Stimulated activated CD8-positive, alpha-beta memory T cell treated with anti-CD3 and anti-CD28 coated beads, Interleukin-15, amount 100 ng/mL, for 48 hours (primary cell): ENCODE measurements at regions not wholly inside any gene's neighbourhood (a gene's known extent, or its start where the extent isn't known, plus 50 kb on each side); places are given as distances from the start of the nearest gene placed in this dataset.
"Not testable (repeated sequence)": the region's sequence is repeated elsewhere in the genome, so short reads cannot be mapped to it uniquely, and the experiment has no call there.

Experiments
- DNase-seq, 2 donors: peaks; one replicate each; pipeline ENCODE4 v3.0.0-alpha.2; 2020; ENCODE audit warnings: low read depth in 2 of 2

DNA sequence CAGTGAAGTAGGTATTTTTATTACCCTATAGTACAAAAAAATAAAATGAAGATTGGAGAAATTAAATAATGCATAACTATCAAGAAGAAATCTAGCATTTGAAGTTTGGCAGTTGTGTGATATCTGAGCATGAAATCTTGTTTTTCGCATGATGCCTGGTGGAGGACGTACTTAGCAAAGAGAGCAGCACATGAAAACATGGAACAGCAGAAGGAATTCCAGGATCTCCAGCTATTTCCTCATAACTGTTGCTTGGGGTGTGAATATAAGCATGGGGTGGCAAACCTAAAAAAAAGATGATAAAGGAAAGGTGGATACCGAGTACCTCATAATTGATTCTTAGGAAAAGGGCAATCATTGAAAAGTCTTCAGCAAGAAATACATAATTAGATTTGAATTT is 174.3 kb upstream of the FAM3C start:
- no peak for DNase-seq

DNA sequence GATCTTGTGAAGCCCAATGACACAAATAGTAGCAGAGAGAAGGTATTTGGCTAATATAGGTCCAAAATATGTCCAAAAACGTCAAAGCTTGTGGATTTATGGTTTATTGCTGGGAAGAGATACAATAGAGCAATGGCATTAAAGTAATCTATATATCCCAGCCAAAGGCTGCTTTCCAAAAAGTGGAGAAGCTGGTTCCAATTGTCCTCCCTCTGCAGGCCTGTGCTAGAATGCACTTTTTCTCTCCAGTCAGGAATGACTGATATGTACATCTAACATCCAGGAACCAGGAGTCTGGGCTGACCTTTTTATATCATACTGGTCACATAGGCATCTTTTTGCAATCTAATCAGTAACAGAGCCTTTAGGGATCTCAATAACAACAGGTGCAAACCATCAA is 167.1 kb upstream of the FAM3C start:
- no peak for DNase-seq

DNA sequence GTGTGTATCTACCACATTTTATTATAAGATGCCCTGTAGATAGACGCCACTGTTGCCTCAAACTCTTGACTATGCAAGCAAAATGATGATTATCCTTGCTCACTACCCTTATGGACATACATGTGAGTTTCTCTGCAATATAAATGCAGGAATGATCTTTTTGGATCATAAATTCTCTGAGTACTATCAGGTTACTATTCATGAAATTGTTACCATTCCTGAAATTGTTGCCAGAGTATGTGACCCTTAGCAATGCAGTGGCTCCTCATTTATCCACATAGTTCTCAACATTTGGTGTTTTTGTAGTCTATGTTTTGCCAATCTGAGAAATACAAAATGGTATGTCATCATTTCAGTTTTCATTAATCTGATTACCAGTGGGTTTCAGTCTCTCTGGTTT is 166.2 kb upstream of the FAM3C start:
- no peak for DNase-seq

DNA sequence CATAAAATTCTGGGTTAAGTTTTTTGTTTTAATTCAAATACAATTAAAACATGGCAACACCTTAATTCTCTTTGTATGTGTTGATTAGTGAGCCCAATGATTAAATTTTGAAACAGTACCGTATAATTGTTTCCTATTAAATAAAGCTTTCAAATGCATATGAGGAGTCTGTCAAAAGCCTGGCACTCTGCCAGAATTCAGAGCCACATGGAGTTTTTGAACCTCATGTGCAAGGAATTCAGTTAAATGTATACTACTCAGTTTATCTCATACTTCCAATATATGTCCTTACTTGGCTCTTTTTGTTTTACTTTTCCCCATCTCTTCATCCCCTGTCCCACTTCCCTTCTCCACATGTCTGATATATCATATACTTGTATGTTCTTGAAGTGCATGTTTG is 165.6 kb upstream of the FAM3C start:
- DNase-seq: no peak

DNA sequence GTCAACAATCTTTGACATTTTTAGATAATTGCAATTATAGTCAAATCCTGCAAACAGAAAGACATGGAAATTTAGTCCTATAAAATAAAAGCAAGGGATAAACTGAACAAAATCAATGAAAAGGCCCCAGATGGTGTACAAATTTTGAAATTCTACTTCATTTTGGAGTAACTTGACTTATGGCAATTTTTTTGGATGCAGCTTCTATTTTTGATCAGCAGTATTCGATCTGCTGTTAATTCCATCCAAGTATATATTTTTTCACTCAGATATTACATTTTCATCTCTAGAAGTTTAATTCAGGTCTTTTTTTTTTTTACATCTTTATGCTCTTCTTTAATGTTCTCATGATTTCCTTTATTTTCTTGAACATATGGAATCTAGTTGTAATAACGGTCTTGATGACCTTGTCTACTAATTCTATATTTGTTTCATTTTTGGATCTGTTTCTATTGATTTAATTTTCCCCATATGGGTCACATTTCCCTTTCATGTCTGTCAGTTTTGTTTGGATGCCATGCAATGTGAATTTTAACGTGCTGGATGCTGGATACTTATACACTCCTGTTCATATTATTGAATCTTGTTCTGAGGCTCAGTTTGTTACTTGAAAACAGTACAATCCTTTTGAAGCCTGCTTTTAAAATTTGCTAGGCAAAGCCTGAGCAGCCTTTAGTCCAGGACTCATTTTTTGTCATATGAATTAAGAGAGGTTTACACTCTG is 164.3 kb upstream of the FAM3C start:
- no peak for DNase-seq

DNA sequence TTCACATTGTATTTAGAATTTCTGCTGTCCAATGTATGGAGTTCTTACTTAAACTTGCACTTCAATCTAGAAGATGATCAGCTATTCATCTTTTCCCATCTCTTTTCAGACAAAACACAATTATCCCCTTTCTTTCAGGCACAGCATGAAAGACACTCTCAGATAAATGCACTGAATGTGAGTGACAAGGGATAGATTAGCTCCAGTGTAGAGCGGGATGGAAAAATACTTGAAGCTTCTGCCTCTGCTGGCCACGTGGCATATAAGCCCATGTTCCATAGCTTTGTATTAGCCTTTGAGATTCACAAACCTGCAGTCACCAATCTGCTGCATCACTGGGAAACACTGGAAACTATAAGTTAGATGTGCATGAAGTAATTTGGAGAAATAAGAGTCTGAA is 162.2 kb upstream of the FAM3C start:
- no peak for DNase-seq

DNA sequence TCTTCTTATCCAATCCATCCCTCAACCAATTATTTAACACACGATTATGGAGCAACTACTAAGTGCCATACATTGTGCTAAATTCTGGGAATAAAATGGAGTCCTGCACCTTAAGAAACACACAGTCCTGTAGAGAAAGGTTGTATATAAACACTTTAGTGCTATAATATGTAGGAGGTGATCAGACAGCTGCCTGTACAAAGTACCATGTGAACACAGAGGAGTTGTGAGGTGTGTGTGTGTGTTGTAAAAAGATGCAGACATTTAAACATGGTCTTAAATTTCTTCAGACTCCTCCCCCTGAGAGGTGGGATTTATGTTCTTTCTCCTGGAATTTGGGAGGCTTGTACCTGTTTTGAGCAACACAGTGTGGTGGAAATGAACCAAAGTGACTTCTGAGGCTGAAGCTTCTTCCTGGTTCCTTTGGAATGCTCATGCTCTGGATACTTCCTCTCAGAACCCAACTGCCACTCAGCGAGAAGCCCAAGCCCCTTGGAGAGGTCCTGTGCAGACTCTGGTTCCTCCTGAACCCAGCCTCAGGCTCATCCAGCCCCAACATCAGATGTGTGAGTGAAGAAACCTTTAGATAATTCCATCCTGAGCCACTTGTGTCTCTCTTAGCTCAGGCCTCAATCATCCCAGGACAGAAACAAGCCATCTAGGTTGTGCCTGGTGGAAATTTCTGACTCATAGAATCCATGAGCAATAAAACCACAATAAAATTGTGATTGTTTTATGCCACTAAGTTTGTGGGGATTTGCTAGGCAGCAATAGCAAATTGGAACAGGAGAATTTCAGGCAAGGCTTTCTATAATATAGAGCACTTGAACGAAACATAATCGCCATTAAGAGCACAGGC is 161.2 kb upstream of the FAM3C start:
- DNase-seq: no peak

DNA sequence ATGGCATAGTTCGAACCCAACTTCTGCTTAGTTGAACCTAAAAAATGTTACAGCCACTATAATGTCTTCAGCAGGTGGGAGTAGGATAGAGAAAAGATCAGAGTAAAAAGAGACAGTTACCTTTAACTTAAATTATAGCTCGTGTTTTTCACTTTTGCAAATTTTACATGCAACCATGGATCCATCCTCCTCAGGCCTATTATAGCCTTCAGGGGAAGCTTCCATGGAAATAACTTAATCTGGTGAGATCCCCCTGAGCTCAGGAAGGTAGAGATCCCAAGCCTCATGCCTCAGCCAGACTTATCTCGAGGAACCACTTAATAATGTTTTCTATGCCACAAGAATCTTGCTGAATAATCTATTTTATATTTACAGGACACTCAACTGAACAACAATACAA is 159.4 kb upstream of the FAM3C start:
- no peak for DNase-seq

DNA sequence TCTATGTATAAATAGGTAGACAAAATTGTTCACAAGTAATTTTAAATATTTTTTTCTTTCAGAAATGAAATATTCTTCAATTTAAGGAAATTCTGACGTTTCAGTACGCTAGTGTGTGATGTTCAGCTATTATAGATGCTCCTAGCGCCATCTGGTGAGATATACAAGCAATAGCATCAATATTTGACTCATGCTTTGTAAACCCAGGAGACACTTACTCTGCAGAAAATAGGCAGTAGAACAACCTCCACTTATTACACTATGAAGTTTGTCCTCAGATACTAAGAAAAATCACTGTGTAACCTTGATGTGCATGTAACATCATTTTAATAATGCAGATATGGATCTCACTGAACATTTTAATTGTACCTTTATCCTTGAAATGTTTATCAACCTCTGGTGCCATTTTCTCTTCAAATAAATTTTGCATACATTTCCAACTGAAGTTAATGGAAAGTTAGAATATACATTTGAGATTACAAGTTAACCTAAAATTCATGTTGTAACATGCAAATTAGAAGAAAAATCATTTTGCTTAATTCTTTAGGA is 151.5 kb upstream of the FAM3C start:
- DNase-seq: no peak

DNA sequence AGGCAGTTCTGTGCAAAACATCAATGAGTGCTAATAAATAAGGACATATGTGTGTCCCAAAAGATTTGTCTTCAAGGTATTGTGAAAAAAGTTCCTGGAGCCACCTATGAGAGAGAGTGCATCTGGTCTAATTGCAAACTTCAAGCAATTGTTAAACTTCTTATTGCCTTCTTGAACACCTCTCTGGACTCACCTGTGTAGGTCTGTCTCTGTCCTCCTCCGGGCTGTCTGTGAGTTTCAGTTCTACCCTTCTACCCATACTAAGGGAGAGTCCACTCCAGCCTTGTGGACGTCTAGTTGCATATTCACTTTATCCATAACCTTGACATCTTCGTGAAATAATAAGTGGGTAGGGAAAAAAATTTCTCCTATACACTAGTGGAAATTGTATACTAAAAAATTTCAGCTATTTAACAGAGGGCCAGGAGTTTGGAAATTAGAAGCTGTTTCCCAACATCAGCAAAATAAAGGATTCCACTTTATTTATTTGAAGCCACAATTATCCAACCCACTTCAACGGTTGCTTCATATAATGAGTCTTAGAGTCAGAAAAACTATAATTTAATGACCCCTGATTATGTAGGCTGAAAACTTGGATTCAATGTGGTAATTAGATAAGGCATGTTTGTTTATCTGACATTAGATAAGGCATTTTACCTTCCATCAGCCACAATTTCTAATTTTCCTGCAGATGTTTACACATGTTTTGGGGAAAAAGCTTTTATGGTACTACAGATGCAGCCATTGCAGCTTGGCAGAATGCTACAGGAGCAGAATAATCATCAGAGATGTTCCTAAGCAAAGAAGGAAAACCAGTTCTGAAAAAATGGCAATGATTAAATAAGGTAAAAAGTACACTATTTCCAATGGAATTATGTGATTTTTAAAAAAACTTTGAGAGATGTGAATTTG is 150.8 kb upstream of the FAM3C start:
- no peak for DNase-seq

DNA sequence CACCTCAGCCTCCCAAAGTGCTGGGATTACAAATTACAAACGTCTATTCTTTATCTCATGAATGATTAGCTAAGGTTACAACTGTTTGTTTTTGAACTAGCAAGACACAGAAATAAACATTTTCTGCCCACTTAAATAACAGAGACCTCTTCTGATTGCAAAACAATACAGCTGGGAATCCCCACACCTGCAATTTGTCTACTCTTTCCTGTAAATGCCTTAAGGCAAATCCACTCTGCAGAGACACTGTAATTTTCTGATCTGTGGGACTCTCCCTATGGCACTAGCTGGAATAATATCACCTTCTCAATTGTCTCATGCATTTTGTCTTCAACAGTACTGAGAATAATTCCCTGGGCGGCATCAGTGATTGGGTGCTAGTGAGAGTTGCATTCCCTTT is 149.3 kb upstream of the FAM3C start:
- no peak for DNase-seq

DNA sequence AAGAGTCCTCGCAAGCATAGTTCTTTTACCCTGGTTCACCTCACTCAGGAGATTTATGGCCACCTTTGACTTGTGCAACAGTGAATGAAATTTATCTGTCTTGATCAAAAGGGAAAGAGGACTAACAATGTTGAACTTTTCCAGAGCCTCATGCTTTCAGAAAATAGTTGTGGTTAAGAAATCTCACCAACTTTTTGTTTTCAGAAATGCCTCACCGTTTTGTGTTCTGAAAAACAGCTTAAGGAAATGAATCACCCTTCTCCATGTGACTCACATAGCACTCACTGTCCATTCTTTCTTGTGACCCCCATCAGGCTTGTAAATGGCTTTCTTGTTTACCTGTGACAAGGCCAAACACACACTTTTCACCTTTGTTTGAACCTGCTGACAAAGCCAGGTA is 148.6 kb upstream of the FAM3C start:
- no peak for DNase-seq

DNA sequence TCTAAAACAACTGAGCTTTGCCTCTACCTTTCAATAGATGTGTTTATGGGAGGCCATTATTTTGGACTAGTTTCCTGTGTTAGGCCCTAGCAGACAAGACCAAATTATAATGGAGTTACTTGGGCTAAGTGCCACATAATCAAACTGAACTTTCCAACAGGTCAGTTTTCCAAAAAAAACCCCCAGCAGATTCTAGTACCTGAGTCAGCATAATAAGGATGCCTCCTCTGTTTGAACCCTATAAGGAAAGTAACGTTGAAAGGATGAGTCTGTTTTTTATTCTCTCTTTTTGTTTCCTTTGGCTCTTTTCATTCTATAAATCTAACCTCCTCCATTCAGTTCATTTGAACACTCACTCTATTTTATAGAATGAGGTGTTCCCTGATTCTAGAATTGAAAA is 148.1 kb upstream of the FAM3C start:
- DNase-seq: no peak

DNA sequence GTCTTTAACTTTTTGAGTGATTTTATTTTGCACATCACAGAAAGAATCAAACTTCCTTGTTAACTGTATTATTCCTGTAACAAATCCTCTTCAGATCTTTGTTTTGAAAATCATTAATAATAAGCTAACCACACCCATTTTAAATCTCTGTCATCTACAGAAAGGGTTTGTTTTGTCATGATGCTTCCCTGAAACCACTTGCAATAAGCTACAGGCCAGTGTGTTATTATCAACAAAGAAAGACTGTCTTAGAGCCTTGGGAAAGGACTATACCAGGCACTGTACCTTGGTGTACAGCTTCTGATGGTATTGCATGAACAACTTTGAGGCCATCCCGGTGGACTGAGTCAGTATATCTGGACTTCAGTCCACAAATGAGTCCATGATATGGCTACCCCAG is 145.3 kb upstream of the FAM3C start:
- no peak for DNase-seq

DNA sequence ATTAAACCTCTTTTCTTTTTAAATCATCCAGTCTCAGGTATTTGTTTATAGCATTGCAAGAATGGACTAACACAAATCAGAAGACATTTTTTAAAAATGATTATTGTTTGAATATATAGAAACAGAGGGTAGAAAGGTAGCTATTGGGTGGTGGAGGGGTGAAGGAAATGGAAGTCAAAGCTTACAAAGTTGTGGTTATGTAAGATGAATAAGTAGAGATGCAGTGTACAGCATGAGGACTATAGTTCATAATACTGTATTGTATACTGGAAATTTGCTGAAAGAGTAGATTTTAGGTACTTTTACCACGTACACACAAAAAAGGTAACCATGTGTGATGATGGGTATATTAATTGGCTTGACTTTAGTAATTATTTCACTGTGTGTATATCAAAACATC is 144.0 kb upstream of the FAM3C start:
- DNase-seq: no peak

DNA sequence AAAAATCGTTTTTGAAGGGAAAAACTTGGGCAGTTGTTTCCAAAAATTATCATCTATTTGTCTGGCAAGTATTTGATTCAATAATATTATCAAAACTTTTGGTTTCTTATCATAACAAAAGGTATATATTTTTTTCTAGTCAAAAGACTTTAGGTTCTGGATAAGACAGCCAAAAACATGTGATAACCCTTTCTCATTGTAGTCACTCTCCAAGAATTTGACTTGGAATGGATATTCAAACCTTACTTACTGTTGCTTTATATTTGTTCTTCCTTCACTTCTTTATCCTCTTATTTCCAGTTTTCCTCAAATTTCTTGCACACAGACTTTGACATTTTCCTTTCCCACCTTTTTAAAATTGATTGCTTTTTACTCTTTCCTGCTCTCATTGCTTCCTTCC is 140.9 kb upstream of the FAM3C start:
- no peak for DNase-seq

DNA sequence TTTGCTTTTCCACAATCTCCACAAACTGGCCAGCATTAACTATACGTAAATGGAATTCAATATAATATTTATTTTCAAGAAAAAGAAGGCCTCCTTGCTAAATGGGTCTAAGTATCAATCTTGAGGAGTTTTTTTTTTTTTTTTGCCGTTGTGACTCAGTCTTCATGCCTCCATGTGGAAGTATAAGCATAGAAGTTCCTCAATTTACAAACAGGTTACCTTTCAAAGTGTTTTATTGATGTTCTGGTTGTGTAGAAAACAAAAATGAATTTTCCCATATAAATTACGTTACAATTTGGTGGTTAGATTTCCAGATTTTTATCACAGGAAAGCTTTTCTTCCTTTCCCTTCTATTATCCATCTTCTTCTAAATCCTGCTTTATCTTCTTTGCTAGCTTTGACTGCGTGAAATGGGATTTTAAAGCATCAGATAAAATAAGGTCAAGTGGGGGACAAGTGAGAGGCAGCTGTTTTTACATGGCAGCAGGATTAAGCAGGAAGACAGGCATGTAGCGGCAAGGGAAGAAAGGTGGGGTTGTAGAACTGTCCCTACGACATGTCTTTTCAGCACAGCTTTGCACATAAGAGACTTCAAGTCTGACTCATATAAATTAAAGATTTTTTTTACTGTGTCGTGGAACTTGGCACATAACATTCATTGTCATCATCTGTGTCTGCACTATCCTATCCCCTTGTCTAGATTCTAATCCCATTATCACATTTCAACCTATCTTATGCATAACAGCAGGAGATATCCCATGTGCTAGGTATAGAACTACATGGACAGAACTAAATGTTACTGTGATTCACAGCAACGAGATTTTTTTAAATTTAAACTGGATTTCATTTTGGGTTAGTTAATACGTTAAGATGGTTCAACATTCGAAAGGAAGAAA is 135.3 kb upstream of the FAM3C start:
- DNase-seq: no peak

DNA sequence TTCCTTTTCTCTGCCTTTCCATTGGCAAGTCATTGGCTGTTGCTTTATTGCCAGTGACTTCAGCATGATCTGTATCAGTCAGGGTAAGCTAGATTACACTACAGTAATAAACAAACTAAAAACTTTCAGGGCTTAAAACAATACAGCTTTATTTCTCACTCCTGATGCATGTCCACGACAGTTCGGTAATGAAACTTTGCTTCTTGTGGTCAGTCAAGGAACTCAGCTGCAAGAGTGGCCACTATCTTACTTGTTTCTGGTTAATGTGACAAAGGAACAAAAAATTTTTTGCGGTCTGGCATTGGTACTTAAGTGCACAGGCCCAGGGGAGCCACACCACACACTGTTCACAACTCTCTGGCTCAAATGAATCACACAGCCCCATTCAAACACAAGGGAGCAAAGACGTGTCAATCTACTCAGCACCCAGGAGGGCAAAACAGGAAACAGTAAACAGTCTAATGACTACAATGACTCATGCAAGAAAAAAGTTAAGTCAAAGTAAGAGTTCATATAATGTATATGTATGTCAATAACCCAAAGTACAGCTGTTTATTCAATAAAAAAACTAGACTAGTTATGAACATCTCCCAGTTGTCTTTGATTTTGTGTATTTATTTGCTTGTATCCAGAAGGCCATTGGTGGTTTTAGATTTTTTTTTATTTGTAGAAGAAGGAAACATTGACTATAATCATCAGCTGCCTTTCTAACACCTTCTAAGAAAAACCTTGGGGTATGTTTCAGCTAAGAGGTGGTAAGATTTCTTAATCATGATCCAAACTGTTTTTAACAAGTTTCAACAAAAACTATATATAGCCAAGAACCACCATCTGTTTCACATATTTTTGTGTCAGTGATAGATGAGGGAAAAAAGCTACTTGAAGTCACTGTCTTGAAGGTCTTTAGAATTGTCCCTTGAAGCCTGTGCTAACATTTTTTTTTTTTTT is 134.4 kb upstream of the FAM3C start:
- DNase-seq: peak; percentile 39 to 60

DNA sequence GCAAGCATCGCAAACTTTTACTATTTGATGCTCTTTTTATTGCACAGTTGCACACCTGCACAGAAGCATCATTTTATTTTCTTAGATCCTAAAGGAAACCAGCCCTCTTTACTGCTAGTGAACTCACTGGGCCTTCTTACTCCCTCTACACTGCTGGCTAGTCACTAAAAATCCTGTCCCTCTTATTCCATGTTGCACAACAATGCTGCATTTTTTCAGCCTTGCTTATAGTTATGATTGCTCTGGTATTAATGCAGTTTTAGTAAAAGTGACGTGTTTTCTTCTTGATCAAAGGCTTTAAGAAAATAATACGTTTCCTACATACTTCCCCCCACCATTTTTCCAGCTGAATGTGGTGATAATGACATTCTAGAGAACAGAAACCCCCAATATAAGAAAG is 132.9 kb upstream of the FAM3C start:
- no peak for DNase-seq

DNA sequence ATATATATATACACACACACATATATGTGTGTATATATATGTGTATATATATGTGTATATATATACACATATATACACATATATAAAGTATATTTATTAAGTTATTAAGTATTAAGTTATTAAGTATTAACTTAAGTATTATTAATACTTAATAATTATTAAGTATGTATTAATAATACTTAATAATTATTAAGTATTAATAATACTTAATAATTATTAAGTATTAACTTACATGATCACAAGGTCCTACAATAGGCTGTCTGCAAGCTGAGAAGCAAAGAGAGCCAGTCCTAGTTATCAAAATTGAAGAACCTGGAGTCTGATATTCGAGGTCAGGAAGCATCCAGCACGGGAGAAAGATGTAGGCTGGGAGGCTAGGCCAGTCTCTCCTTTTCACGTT is 130.1 kb upstream of the FAM3C start:
- not testable (repeated sequence) for DNase-seq
